ENCODE measurements at regions not wholly inside any gene's neighbourhood (a gene's known extent, or its start where the extent isn't known, plus 50 kb on each side); places are given as distances from the start of the nearest gene placed in this dataset.

GRCh38 chr14:101411151-101411550, 150.1 kb upstream of the DIO3 start:
- no peak overlapping the region for H3K4me3 ChIP-seq
- 74 to 81% methylated on average over 8 to 9 of the region's 9 CpGs for WGBS, 2 experiments (ENCODE audit: low coverage in 1 of 2, low lambda C conversion rate in 2 of 2, missing lambda C conversion rate in 2 of 2)
- in situ Hi-C loops (cut with MboI), result no loop called here
- no peaks in the 10 kb centered on the region for H3K9me3 ChIP-seq (ENCODE audit: low read depth)
- H3K27ac ChIP-seq, result no peak overlapping the region
- no peaks in the 10 kb centered on the region for H3K9me2 ChIP-seq (ENCODE audit: insufficient read depth)
- H3K79me2 ChIP-seq (ENCODE audit: insufficient read depth), result no peaks in the 10 kb centered on the region
- peaks cover 6% of the 10 kb centered on the region; the same call in 1 of the 2 replicates for H3K4me1 ChIP-seq (ENCODE audit: insufficient read depth)
- DNase-seq, result no peak
- TF ChIP-seq EZH2 (IDR thresholded peaks at IDR 0.05; ENCODE audit: insufficient read depth, poor library complexity, severe bottlenecking), result no peak
- TF ChIP-seq EZH2phosphoT487 (IDR thresholded peaks at IDR 0.05; ENCODE audit: insufficient read depth, low read depth), result no peak
- H3K4me2 ChIP-seq (ENCODE audit: unreplicated experiment), result no peak overlapping the region
- no peaks in the 10 kb centered on the region for H3K36me3 ChIP-seq (ENCODE audit: low read depth)
- no peak overlapping the region for H2AFZ ChIP-seq
- peaks cover 33% of the 10 kb centered on the region for H3K27me3 ChIP-seq (replicated peaks; ENCODE audit: insufficient read depth)
- H4K20me1 ChIP-seq (ENCODE audit: insufficient read depth), result no peaks in the 10 kb centered on the region
- H3F3A ChIP-seq (ENCODE audit: insufficient read depth), result no peaks in the 10 kb centered on the region; the same call in 1 of the 2 replicates
- H3K9ac ChIP-seq, result no peak overlapping the region

- H3K4me3 ChIP-seq, result no peak overlapping the region
- TF ChIP-seq EZH2 (IDR thresholded peaks at IDR 0.05; ENCODE audit: insufficient read depth, poor library complexity, severe bottlenecking), result no peak
- no peak for TF ChIP-seq EZH2phosphoT487 (IDR thresholded peaks at IDR 0.05; ENCODE audit: insufficient read depth, low read depth)
- no peak overlapping the region for H3K9ac ChIP-seq
- no peaks in the 10 kb centered on the region for H4K20me1 ChIP-seq (ENCODE audit: insufficient read depth)
- H3K79me2 ChIP-seq (ENCODE audit: insufficient read depth), result no peaks in the 10 kb centered on the region
- peaks cover 40% of the 10 kb centered on the region for H3K27me3 ChIP-seq (replicated peaks; ENCODE audit: insufficient read depth)
- DNase-seq, result no peak
- in situ Hi-C loops (cut with MboI), result no loop called here
- no peaks in the 10 kb centered on the region for H3K9me3 ChIP-seq (ENCODE audit: low read depth)
- H3F3A ChIP-seq (ENCODE audit: insufficient read depth), result no peaks in the 10 kb centered on the region; the same call in 1 of the 2 replicates
- no peaks in the 10 kb centered on the region for H3K9me2 ChIP-seq (ENCODE audit: insufficient read depth)
- H3K4me2 ChIP-seq (ENCODE audit: unreplicated experiment), result no peak overlapping the region
- WGBS, 2 experiments (ENCODE audit: low coverage in 1 of 2, low lambda C conversion rate in 2 of 2, missing lambda C conversion rate in 2 of 2), result 55 to 61% methylated on average over 10 of the region's 10 CpGs
- no peaks in the 10 kb centered on the region for H3K36me3 ChIP-seq (ENCODE audit: low read depth)
- H3K4me1 ChIP-seq (ENCODE audit: insufficient read depth), result peaks cover 6% of the 10 kb centered on the region; the same call in 1 of the 2 replicates
- no peak overlapping the region for H2AFZ ChIP-seq
- no peak overlapping the region for H3K27ac ChIP-seq
These were observed 149.5 kb upstream of the DIO3 start for GRCh38 chr14:101411779-101412178.

GRCh38 chr14:101412739-101413138, 148.6 kb upstream of the DIO3 start:
- no peak overlapping the region for H3K4me3 ChIP-seq
- no peak overlapping the region for H3K9ac ChIP-seq
- TF ChIP-seq EZH2 (IDR thresholded peaks at IDR 0.05; ENCODE audit: insufficient read depth, poor library complexity, severe bottlenecking) (no peak), EZH2phosphoT487 (IDR thresholded peaks at IDR 0.05; ENCODE audit: insufficient read depth, low read depth) (no peak)
- H3K79me2 ChIP-seq (ENCODE audit: insufficient read depth), result no peaks in the 10 kb centered on the region
- H3K36me3 ChIP-seq (ENCODE audit: low read depth), result no peaks in the 10 kb centered on the region
- H2AFZ ChIP-seq, result no peak overlapping the region
- peaks cover 6% of the 10 kb centered on the region; the same call in 1 of the 2 replicates for H3K4me1 ChIP-seq (ENCODE audit: insufficient read depth)
- H4K20me1 ChIP-seq (ENCODE audit: insufficient read depth), result no peaks in the 10 kb centered on the region
- no peaks in the 10 kb centered on the region for H3K9me2 ChIP-seq (ENCODE audit: insufficient read depth)
- H3F3A ChIP-seq (ENCODE audit: insufficient read depth), result no peaks in the 10 kb centered on the region; the same call in 1 of the 2 replicates
- in situ Hi-C loops (cut with MboI), result no loop called here
- no peaks in the 10 kb centered on the region for H3K9me3 ChIP-seq (ENCODE audit: low read depth)
- 92 to 93% methylated on average over 5 of the region's 5 CpGs for WGBS, 2 experiments (ENCODE audit: low coverage in 1 of 2, low lambda C conversion rate in 2 of 2, missing lambda C conversion rate in 2 of 2)
- no peak overlapping the region for H3K4me2 ChIP-seq (ENCODE audit: unreplicated experiment)
- DNase-seq, result no peak
- H3K27ac ChIP-seq, result no peak overlapping the region
- peaks cover 37% of the 10 kb centered on the region for H3K27me3 ChIP-seq (replicated peaks; ENCODE audit: insufficient read depth)

DNA sequence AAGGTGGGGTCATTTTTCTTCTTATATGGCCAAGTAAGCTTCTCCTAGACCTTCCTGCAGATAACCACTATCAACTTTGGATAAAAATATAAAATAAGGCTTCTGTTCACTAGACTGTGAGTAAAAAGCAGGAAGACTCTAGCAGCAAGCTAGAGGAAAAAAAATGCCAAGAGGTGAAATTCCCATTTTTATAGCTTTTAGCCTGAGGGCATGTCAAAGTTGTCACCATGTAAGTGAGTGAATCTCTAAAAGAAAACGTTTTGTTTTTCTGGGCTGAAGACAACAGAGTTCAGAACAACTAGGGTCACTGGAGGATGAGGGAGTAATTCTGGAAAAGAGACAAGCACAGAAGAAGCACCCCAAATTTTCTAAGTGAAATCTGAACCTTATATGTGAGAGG, 143.9 kb upstream of the DIO3 start:
- Histone ChIP-seq H3K36me3 (ENCODE audit: low read depth) (no peaks in the 10 kb centered on the region), H3K27me3 (replicated peaks; ENCODE audit: insufficient read depth) (peaks cover 25% of the 10 kb centered on the region), H3K9me3 (ENCODE audit: low read depth) (no peaks in the 10 kb centered on the region), H3K4me1 (ENCODE audit: insufficient read depth) (no peaks in the 10 kb centered on the region), H3K4me2 (ENCODE audit: unreplicated experiment) (no peak overlapping the region), H3K27ac (no peak overlapping the region), H3F3A (ENCODE audit: insufficient read depth) (no peaks in the 10 kb centered on the region), H3K4me3 (no peak overlapping the region), H3K9ac (no peak overlapping the region), H4K20me1 (ENCODE audit: insufficient read depth) (no peaks in the 10 kb centered on the region), H2AFZ (no peak overlapping the region), H3K79me2 (ENCODE audit: insufficient read depth) (no peaks in the 10 kb centered on the region), H3K9me2 (ENCODE audit: insufficient read depth) (no peaks in the 10 kb centered on the region)
- 0% methylated on average over 1 of the region's 1 CpG for WGBS, 2 experiments (ENCODE audit: low coverage in 1 of 2, low lambda C conversion rate in 2 of 2, missing lambda C conversion rate in 2 of 2)
- TF ChIP-seq EZH2 (IDR thresholded peaks at IDR 0.05; ENCODE audit: insufficient read depth, poor library complexity, severe bottlenecking), result no peak
- no peak for TF ChIP-seq EZH2phosphoT487 (IDR thresholded peaks at IDR 0.05; ENCODE audit: insufficient read depth, low read depth)
- no peak for DNase-seq
- in situ Hi-C loops (cut with MboI), result no loop called here

DNA sequence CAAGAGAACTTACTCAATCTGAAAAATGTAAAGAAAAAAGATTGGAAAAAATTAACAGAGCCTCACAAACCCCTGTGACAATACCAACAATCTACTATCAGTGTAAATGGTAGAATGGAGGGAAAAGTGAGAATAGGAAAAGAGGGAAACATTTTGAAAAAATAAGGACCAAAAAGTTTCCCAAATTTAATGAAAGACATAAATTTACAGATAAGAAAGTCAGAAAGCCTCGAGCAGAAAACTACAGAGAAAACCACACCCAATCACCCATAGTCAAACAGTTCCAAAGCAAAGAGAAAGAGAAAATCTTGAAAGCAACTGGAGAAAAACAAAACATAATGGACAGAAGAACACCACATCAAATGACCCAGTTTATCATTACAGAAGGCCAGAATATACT, 142.7 kb upstream of the DIO3 start:
- H3K4me2 ChIP-seq (ENCODE audit: unreplicated experiment), result no peak overlapping the region
- H3K9me2 ChIP-seq (ENCODE audit: insufficient read depth), result no peaks in the 10 kb centered on the region
- no peak for DNase-seq
- H3K4me1 ChIP-seq (ENCODE audit: insufficient read depth), result no peaks in the 10 kb centered on the region
- no peaks in the 10 kb centered on the region for H3K36me3 ChIP-seq (ENCODE audit: low read depth)
- H3K9me3 ChIP-seq (ENCODE audit: low read depth), result no peaks in the 10 kb centered on the region
- peaks cover 17% of the 10 kb centered on the region; the same call in 1 of the 2 replicates for H3K27me3 ChIP-seq (replicated peaks; ENCODE audit: insufficient read depth)
- H3K27ac ChIP-seq, result no peak overlapping the region
- no peaks in the 10 kb centered on the region for H3F3A ChIP-seq (ENCODE audit: insufficient read depth)
- H3K9ac ChIP-seq, result no peak overlapping the region
- H4K20me1 ChIP-seq (ENCODE audit: insufficient read depth), result no peaks in the 10 kb centered on the region
- TF ChIP-seq EZH2 (IDR thresholded peaks at IDR 0.05; ENCODE audit: insufficient read depth, poor library complexity, severe bottlenecking), result no peak
- no peak for TF ChIP-seq EZH2phosphoT487 (IDR thresholded peaks at IDR 0.05; ENCODE audit: insufficient read depth, low read depth)
- H3K4me3 ChIP-seq, result no peak overlapping the region
- in situ Hi-C loops (cut with MboI), result no loop called here
- H3K79me2 ChIP-seq (ENCODE audit: insufficient read depth), result no peaks in the 10 kb centered on the region
- 0% methylated on average over 1 of the region's 1 CpG for WGBS, 2 experiments (ENCODE audit: low coverage in 1 of 2, low lambda C conversion rate in 2 of 2, missing lambda C conversion rate in 2 of 2)
- H2AFZ ChIP-seq, result no peak overlapping the region
